Adrenal gland (tissue), 5 donors: ENCODE measurements at regions not wholly inside any gene's neighbourhood (a gene's known extent, or its start where the extent isn't known, plus 50 kb on each side); places are given as distances from the start of the nearest gene placed in this dataset.

ENCODE experiments used
- CTCF ChIP-seq, 6 experiments: fragments of 450-650 bp in 4 of 6; fragments of 200-600 bp in 2 of 6; sonication (generic) in 1 of 6; IDR thresholded peaks; 1 replicate in 5 of 6; 2 replicates in 1 of 6; pipeline versions ENCODE4 v1.5.1 to v1.8.0; 2016 to 2021; ENCODE audit warnings: antibody characterized with exemption in 6 of 6, mild to moderate bottlenecking in 2 of 6, moderate library complexity in 1 of 6
- POLR2A ChIP-seq, 2 donors: fragments of 450-650 bp; IDR thresholded peaks; one replicate each; pipeline ENCODE4 v1.6.1; 2017; ENCODE audit warnings: antibody characterized with exemption in 2 of 2, mild to moderate bottlenecking in 2 of 2, moderate library complexity in 1 of 2
- donor health status: DM: no; HTN: no; CAD: no.

- TF ChIP-seq CTCF (IDR thresholded peaks at IDR 0.05), result no peak
- TF ChIP-seq POLR2A (IDR thresholded peaks at IDR 0.05), result no peak
These were observed 404.1 kb downstream of the RAPGEF2 start for GRCh38 chr4:159506801-159507517.
